ENCODE measurements at regions not wholly inside any gene's neighbourhood (a gene's known extent, or its start where the extent isn't known, plus 50 kb on each side); places are given as distances from the start of the nearest gene placed in this dataset.
"Not testable (repeated sequence)": the region's sequence is repeated elsewhere in the genome, so short reads cannot be mapped to it uniquely, and the experiment has no call there.

- not testable (repeated sequence) for TF ChIP-seq CTCF, POLR2A (IDR thresholded peaks at IDR 0.05)
Measured at GRCh38 chr3:177466622-177467021, 269.3 kb upstream of the TBL1XR1 start.

Measured in testis (tissue), 2 donors.